Glutamatergic neuron (in vitro differentiated cells): ENCODE measurements at regions not wholly inside any gene's neighbourhood (a gene's known extent, or its start where the extent isn't known, plus 50 kb on each side); places are given as distances from the start of the nearest gene placed in this dataset.

ENCODE experiments used
- DNase-seq: peaks from one replicate; pipeline ENCODE4 v3.0.0; 2022
- H3K27ac Mint-ChIP-seq: one replicate; pipeline ENCODE4 v1.8.0; 2020; ENCODE audit warnings: mild to moderate bottlenecking, mixed read lengths, inconsistent platforms; ENCODE audit not compliant: unreplicated experiment
- H3K27me3 Mint-ChIP-seq: one replicate; pipeline ENCODE4 v1.8.0; 2020; ENCODE audit warnings: mild to moderate bottlenecking, moderate library complexity, mixed read lengths, inconsistent platforms; ENCODE audit not compliant: unreplicated experiment
- H3K36me3 Mint-ChIP-seq: one replicate; pipeline ENCODE4 v1.8.0; 2020; ENCODE audit warnings: mild to moderate bottlenecking, mixed read lengths, inconsistent platforms; ENCODE audit not compliant: unreplicated experiment
- H3K4me1 Mint-ChIP-seq: one replicate; pipeline ENCODE4 v1.8.0; 2020; ENCODE audit warnings: mild to moderate bottlenecking, low read depth, mixed read lengths, inconsistent platforms; ENCODE audit not compliant: unreplicated experiment
- H3K4me3 Mint-ChIP-seq: one replicate; pipeline ENCODE4 v1.8.0; 2020; ENCODE audit warnings: mild to moderate bottlenecking, mixed read lengths, inconsistent platforms; ENCODE audit not compliant: unreplicated experiment
- H3K9me3 Mint-ChIP-seq: one replicate; pipeline ENCODE4 v1.8.0; 2020; ENCODE audit warnings: mild to moderate bottlenecking, moderate library complexity, mixed read lengths, inconsistent platforms; ENCODE audit not compliant: unreplicated experiment
- TF ChIP-seq, protein P1 (sequence below): fragments of 200-600 bp; sonication (generic); IDR thresholded peaks from one replicate; pipeline ENCODE4 v1.5.0; 2021; ENCODE audit not compliant: partially characterized antibody, unreplicated experiment

DNA sequence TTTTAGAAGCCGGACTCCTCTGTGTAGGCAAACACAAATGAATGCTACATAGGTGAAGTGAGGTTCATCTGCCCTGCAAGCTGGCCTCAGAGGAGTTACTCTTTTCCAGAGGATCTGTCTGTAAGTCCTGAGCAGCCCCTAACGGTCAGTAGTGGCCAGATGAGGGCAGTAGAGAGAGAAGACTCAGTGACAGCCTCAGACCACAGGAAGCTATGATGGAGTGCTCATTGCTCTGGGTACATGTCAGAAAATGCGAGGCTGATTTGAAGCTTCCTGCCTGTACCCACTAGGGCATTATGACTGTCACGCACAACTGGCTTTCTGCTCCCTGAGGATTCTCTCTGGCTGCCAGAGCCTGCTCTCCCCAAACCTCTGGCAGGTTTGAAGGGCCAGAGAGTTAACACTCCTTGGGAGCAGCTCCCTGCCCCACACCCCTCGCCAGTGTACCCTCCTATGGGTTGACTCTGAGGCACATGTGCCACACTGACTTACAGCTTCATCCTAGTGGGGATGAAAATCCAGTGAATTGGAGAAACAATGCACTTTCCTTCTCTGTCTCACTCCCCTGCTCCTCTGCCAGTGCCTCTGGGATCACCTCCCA lies 141.5 kb downstream of the GABRG2 start:
- H3K4me1 Mint-ChIP-seq, result peaks cover 6% of the 10 kb centered on the region
- DNase-seq, result peak; percentile 68
- TF ChIP-seq, protein P1, sequence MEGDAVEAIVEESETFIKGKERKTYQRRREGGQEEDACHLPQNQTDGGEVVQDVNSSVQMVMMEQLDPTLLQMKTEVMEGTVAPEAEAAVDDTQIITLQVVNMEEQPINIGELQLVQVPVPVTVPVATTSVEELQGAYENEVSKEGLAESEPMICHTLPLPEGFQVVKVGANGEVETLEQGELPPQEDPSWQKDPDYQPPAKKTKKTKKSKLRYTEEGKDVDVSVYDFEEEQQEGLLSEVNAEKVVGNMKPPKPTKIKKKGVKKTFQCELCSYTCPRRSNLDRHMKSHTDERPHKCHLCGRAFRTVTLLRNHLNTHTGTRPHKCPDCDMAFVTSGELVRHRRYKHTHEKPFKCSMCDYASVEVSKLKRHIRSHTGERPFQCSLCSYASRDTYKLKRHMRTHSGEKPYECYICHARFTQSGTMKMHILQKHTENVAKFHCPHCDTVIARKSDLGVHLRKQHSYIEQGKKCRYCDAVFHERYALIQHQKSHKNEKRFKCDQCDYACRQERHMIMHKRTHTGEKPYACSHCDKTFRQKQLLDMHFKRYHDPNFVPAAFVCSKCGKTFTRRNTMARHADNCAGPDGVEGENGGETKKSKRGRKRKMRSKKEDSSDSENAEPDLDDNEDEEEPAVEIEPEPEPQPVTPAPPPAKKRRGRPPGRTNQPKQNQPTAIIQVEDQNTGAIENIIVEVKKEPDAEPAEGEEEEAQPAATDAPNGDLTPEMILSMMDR, result peak; percentile 57
- H3K27me3 Mint-ChIP-seq, result peaks cover 1% of the 10 kb centered on the region
- no peak overlapping the region for H3K27ac Mint-ChIP-seq
- no peaks in the 10 kb centered on the region for H3K9me3 Mint-ChIP-seq
- H3K4me3 Mint-ChIP-seq, result no peak overlapping the region
- no peaks in the 10 kb centered on the region for H3K36me3 Mint-ChIP-seq

DNA sequence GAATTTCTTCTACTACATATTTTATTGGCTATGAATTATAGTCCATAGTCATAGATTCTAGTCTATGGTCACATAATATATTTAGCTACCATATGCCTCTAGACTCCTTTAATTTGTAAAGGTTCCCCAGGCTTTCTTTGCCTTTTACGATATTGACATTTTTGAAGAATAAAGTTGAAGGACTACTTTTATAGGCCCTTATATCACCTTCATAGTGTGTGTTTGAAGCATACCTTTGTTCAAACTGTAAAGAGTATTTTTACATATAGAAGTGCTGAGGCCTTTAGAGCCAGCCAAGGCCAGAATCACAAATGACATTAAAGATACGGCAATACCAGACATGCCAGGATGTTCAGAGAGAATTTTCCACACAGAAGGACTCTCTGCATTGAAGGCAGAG lies 147.0 kb downstream of the GABRG2 start:
- TF ChIP-seq, protein P1, result no peak
- no peaks in the 10 kb centered on the region for H3K36me3 Mint-ChIP-seq
- H3K27ac Mint-ChIP-seq, result no peak overlapping the region
- no peaks in the 10 kb centered on the region for H3K4me1 Mint-ChIP-seq
- no peaks in the 10 kb centered on the region for H3K27me3 Mint-ChIP-seq
- no peak for DNase-seq
- no peak overlapping the region for H3K4me3 Mint-ChIP-seq
- no peaks in the 10 kb centered on the region for H3K9me3 Mint-ChIP-seq

DNA sequence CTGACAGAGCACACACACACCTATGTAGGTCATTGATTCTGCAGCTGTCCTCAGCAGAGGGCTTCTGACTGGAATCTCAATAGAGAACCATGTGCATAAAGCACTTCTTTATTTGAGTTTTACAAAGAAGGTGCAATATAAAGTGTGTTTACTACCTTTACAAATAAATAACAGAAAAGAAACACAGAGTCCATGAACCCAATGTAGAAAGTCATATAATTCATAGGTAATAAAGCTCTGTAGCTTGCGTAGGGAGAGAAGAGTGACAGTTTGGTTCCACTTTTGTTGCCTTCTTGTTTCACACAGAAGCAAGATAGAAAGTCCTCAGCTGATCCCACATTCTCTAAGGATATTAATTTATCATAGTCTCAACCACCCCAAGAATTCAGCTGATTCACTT lies 149.5 kb downstream of the GABRG2 start:
- TF ChIP-seq, protein P1, result no peak
- Mint-ChIP-seq H3K4me3 (no peak overlapping the region), H3K4me1 (no peaks in the 10 kb centered on the region), H3K27me3 (no peaks in the 10 kb centered on the region), H3K36me3 (no peaks in the 10 kb centered on the region), H3K9me3 (no peaks in the 10 kb centered on the region), H3K27ac (no peak overlapping the region)
- DNase-seq, result no peak

DNA sequence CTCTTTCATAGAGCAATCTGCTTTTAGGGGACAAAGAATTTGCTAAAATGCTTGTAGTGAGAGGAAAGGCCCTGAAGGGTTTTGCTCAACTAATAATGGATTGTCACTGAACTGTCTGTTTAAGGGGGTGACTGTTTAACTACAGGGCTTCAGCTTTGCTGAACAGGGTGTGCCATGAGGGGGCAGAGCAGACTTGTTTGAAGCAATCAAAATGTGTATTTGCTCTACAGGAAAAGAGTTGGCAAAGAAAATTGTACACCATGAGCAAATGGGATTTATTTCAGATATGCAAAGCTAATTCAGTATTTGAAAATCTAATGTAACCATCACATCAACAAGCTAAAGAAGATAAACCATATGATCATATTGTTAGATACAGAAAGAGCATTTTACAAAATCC lies 154.3 kb downstream of the GABRG2 start:
- no peaks in the 10 kb centered on the region for H3K27me3 Mint-ChIP-seq
- no peak for DNase-seq

DNA sequence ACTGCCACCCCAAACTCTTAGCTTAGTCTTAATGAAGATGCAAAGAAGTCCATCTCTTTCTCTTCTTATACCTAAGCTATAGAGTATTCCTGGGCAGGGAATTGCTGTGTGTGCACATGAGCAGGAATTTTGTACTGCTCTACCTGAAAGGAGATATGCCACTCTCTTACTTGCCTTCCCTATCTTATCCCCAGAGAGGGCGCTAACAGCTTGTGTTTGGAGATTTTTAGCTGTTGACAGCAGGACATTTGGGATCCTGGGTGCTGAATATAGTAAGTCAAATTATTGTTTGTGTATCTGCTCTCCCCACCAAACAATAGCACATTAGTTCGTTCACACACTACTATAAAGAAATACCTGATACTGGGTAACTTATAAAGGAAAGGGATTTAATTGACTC lies 159.5 kb downstream of the GABRG2 start:
- H3K4me1 Mint-ChIP-seq, result no peaks in the 10 kb centered on the region
- H3K4me3 Mint-ChIP-seq, result no peak overlapping the region
- H3K36me3 Mint-ChIP-seq, result no peaks in the 10 kb centered on the region
- no peaks in the 10 kb centered on the region for H3K27me3 Mint-ChIP-seq
- TF ChIP-seq, protein P1, result no peak
- no peak overlapping the region for H3K27ac Mint-ChIP-seq
- no peak for DNase-seq
- no peaks in the 10 kb centered on the region for H3K9me3 Mint-ChIP-seq

More for the DNA sequence above, 154.3 kb downstream of the GABRG2 start:
- Mint-ChIP-seq H3K36me3 (no peaks in the 10 kb centered on the region), H3K9me3 (no peaks in the 10 kb centered on the region), H3K27ac (no peak overlapping the region), H3K4me1 (no peaks in the 10 kb centered on the region), H3K4me3 (no peak overlapping the region)
- TF ChIP-seq, protein P1, result no peak
